HG02981 (cell line): ENCODE measurements at regions not wholly inside any gene's neighbourhood (a gene's known extent, or its start where the extent isn't known, plus 50 kb on each side); places are given as distances from the start of the nearest gene placed in this dataset.
"Not testable (repeated sequence)": the region's sequence is repeated elsewhere in the genome, so short reads cannot be mapped to it uniquely, and the experiment has no call there.

Experiments
- ATAC-seq: cut with Tn5 transposase; IDR thresholded peaks from one replicate; pipeline ENCODE4 v1.9.1; 2021; ENCODE audit warnings: mild to moderate bottlenecking, moderate library complexity; ENCODE audit not compliant: unreplicated experiment

DNA sequence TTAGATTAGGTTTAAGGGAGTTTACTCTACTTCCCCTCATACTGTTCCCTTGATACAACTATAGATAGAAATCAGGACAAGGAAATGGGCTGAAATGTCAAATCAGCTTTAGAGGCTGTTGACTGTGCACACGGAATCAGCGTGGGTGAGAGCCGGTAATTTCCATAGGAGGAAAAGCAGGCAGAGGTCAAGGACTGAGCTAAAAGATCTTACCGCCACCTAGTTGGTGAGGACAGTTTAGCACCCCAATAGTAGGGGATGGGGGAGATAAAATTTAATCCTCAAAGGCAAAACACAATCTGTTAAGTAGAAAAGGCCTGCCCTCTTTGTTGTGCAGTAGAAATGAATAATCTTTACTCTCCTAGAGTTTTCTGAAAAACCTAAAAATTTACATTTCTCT, 1154.5 kb upstream of the CHAC2 start:
- no peak for ATAC-seq

DNA sequence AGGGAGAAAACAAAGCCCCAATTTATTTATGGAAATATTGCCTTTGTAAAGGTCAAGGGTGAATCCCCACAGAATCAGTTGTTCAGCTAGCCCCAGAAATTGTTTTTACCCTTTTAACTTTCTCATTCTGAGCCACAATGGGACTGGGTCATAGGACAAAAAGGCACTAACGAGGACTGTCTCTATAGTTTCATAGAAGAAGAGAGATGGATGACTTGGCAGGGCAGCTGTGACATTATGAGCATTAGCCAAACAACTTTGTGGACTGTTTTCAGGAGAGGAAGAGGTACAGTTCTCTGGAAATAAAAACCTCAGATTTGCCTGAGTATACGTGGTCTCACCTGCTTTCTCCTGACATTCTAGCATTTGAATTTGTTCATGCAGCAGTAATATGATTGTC, 1155.8 kb upstream of the CHAC2 start:
- ATAC-seq = no peak

DNA sequence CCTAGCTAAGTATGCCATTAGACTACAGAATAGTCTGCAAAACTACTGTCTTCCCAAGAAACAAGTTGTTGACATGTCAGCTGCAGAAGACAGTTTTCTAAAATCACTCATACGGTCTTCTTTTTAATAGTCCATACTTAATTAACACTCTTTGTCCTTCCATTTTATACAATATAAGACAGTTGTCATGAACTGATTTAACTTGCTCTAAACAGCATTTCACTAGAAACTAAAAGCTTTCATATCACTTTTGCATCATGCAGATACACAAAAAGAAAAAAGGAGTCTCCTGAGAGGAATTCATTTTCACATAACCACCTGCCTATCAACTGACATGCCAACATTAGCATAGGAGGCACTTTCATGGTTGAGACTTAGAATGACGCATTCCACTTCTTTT, 1159.6 kb upstream of the CHAC2 start:
- ATAC-seq = no peak

DNA sequence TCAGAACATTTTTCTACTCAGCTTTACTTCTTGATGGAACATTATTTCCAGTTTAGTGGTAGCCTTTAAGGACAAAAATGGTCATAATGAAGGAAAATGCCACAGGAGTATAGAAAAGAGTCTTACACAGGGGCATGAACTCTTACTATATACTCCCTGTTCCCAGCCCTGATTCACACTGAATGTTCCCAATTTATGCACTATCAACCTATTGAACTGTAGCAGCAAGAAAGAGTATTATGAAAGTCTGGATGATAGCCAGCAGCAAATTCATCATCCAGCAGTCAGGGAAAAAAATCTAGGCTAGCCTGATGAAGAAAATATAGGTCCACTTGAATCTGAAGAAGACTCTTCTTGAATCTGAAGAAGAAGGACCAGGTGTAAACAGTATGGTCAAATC, 1170.3 kb upstream of the CHAC2 start:
- no peak for ATAC-seq

GRCh38 chr2:52594026-52594425, 1173.6 kb upstream of the CHAC2 start:
- no peak for ATAC-seq

- not testable (repeated sequence) for ATAC-seq
These were observed 1183.5 kb upstream of the CHAC2 start for GRCh38 chr2:52584071-52584470.

DNA sequence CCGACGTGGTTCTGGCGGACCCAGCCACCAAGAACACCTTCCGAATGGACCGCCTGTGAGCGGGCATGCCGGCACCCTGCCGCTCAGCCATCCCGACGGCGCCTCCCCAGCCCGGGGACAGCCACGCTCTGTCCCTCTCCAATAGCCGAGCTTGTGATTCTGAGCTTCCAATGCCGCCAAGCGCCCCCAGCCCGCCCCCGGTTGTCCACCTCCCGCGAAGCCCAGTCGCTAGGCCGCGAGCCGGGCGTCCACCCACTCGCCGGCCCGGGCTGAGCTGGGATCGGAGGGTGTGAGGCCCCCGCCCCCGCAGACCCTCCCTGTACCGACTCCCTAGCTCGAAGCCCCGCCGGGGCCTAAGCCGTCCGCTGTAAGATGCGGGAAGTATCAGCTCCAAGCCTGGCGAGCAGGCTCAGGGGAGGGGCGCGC, 1195.1 kb upstream of the CHAC2 start:
- no peak for ATAC-seq

- no peak for ATAC-seq
These were observed 1195.9 kb upstream of the CHAC2 start for GRCh38 chr2:52571380-52572347.

GRCh38 chr2:52570716-52571115, 1196.9 kb upstream of the CHAC2 start:
- ATAC-seq = no peak

DNA sequence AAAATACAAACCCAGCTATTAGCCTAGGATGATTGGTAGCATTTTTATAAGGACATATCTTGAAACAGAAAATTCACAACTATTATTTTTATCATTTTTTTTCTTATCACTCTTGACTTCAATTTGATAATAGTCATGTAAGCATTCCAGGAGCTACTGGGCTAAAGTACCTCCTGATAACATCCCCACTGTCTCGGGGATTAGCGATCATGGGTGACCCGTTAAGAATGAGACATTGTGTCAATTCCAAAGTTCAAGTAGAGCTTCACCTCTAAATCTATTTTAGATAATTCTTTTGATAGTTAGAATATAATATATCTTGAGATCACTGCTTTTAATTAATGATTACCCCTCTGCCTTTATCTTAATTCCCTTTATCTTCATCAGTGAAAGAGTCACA, 1204.5 kb upstream of the CHAC2 start:
- no peak for ATAC-seq

GRCh38 chr2:52558265-52558664, 1209.3 kb upstream of the CHAC2 start:
- ATAC-seq = no peak

- ATAC-seq = no peak
These were observed 1225.3 kb upstream of the CHAC2 start for GRCh38 chr2:52542297-52542696.

GRCh38 chr2:52539026-52539970, 1228.3 kb upstream of the CHAC2 start:
- no peak for ATAC-seq

GRCh38 chr2:52537588-52537987, 1230.0 kb upstream of the CHAC2 start:
- no peak for ATAC-seq

DNA sequence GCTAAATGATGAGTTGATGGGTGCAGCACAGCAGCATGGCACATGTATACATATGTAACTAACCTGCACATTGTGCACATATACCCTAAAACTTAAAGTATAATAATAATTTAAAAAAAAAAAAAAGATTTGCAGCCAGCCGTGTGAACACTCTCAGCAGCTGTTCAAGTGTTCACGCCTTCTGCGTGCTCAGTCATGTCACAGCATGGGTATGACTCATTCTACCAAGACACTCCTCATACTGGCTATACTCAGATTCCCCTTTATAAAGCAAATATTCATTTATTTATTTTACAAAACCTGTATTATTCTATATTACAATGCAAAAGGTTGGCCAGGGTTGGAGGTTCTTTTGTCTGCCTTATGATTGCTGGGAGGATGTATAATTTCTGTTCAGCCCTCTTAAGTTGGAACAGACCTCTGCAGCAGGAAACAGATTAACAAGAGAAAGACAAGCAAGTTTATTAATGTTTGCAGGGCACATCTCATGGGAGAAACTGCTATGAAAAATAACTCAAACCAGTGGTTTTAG, 1230.6 kb upstream of the CHAC2 start:
- no peak for ATAC-seq

DNA sequence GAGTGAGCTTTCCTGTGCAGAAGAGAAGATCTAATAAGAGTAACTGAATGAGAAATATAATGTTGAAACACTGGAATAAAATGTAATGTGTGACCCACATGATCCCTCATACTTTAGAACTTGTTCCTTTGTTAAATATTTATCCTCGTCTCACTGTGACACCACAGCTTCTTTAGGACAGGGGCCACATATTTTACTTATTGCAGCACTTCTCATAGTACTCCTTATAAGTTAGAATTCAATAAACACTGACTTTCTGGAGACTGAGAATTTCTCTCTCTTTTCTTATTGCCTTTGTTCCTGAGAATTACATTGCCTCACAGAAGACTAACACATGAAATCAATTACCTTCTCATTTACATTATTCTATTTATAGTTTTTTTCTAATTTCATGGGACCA, 1234.6 kb upstream of the CHAC2 start:
- no peak for ATAC-seq

DNA sequence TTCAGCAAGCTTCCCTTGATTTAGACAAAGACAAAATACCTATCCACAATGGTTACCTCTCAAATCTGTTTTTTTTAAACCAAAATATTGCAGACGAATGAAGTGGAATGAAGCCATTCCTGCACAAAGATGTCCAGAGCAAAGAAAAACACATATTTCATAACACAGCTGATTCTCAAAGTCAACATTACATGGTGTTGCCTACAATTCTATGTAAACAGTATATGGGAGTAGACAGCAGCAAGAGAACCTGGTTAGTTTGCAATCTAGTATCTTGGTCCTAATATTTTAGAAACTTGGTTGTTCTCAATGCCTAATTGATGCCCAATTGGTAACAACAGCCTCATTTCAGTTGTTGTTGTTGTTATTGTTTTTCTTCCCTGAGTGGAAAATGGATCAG, 1240.9 kb upstream of the CHAC2 start:
- ATAC-seq = no peak

GRCh38 chr2:52520644-52521043, 1247.0 kb upstream of the CHAC2 start:
- no peak for ATAC-seq

- no peak for ATAC-seq
These were observed 1248.9 kb upstream of the CHAC2 start for GRCh38 chr2:52518678-52519077.

- no peak for ATAC-seq
These were observed 1254.8 kb upstream of the CHAC2 start for GRCh38 chr2:52512760-52513159.

- ATAC-seq = no peak
These were observed 1257.2 kb upstream of the CHAC2 start for GRCh38 chr2:52510432-52510831.
